HEK293 (cell line): ENCODE measurements at regions not wholly inside any gene's neighbourhood (a gene's known extent, or its start where the extent isn't known, plus 50 kb on each side); places are given as distances from the start of the nearest gene placed in this dataset.

Experiments used
- CTCF ChIA-PET: fragments of 350-600 bp; formaldehyde crosslinking; extraction: SDS; loops from one replicate; lab custom pipeline; 2021; ENCODE audit warnings: antibody characterized with exemption; lab: Yijun Ruan, JAX
- POLR2A ChIA-PET: fragments of 300-600 bp; formaldehyde crosslinking; extraction: SDS; loops from one replicate; lab custom pipeline; 2020; ENCODE audit warnings: antibody characterized with exemption, inconsistent platforms; lab: Yijun Ruan, JAX
- H3K27ac ChIP-seq: fragments of 200-500 bp; sonication (Bioruptor generic); 2 replicates; pipeline ENCODE4 v1.5.1; 2014; ENCODE audit warnings: low read depth, low read length, control low read depth, inconsistent platforms; ENCODE audit errors: extremely low read depth
- H3K36me3 ChIP-seq, 2 experiments: fragments of 200-500 bp in 1 of 2; sonication (Bioruptor generic) in 1 of 2; 1 replicate in 1 of 2; 2 replicates in 1 of 2; pipeline ENCODE4 v1.5.1; 2014 to 2017; ENCODE audit warnings: inconsistent platforms in 2 of 2, low read length in 2 of 2; ENCODE audit not compliant: control insufficient read depth in 2 of 2, insufficient read depth in 1 of 2
- H3K4me1 ChIP-seq: fragments of 200-500 bp; sonication (Bioruptor generic); 2 replicates; pipeline ENCODE4 v1.5.1; 2014; ENCODE audit warnings: mild to moderate bottlenecking, low read length, inconsistent platforms; ENCODE audit not compliant: control insufficient read depth, insufficient read depth
- H3K4me3 ChIP-seq: 2 replicates; pipeline ENCODE4 v1.5.1; 2011; ENCODE audit warnings: low read depth, mild to moderate bottlenecking, control low read depth, low read length, moderate library complexity
- H3K9me3 ChIP-seq: fragments of 200-500 bp; sonication (Bioruptor generic); 2 replicates; pipeline ENCODE4 v1.5.1; 2014; ENCODE audit warnings: low read depth, low read length, inconsistent platforms; ENCODE audit not compliant: control insufficient read depth, insufficient read depth
- GLI2 ChIP-seq: fragments of 450-650 bp; formaldehyde crosslinking; IDR thresholded peaks from 2 replicates; pipeline ENCODE4; 2017; ENCODE audit warnings: missing biosample characterization, missing genetic modification characterization, low read depth, borderline replicate concordance
- HOXA7 ChIP-seq: sonication (generic); formaldehyde crosslinking; IDR thresholded peaks from 2 replicates; pipeline ENCODE4 v1.8.1; 2022; ENCODE audit warnings: missing genetic modification reagents, borderline replicate concordance
- KLF1 ChIP-seq: fragments of 450-650 bp; formaldehyde crosslinking; IDR thresholded peaks from 2 replicates; pipeline ENCODE4 v1.5.1; 2016; ENCODE audit warnings: missing biosample characterization, missing genetic modification characterization
- KLF7 ChIP-seq: fragments of 450-650 bp; formaldehyde crosslinking; IDR thresholded peaks from 2 replicates; pipeline ENCODE4 v1.5.1; 2016; ENCODE audit warnings: missing biosample characterization, missing genetic modification characterization, borderline replicate concordance
- MYNN ChIP-seq: fragments of 450-650 bp; formaldehyde crosslinking; IDR thresholded peaks from 2 replicates; pipeline ENCODE4 v1.5.1; 2016; ENCODE audit warnings: missing biosample characterization, missing genetic modification characterization, borderline replicate concordance
- OSR2 ChIP-seq: fragments of 450-650 bp; formaldehyde crosslinking; IDR thresholded peaks from 2 replicates; pipeline ENCODE4 v1.5.1; 2016; ENCODE audit warnings: missing biosample characterization, missing genetic modification characterization
- ZFHX2 ChIP-seq: fragments of 450-650 bp; formaldehyde crosslinking; conservative IDR thresholded peaks from 2 replicates; pipeline ENCODE4 v1.5.1; 2016; ENCODE audit warnings: missing biosample characterization, missing genetic modification characterization
- ZNF146 ChIP-seq: fragments of 450-650 bp; formaldehyde crosslinking; IDR thresholded peaks from 2 replicates; pipeline ENCODE4 v1.5.1; 2016; ENCODE audit warnings: missing biosample characterization, missing genetic modification characterization
- ZNF16 ChIP-seq: fragments of 450-650 bp; formaldehyde crosslinking; IDR thresholded peaks from 2 replicates; pipeline ENCODE4 v1.5.1; 2016; ENCODE audit warnings: low read depth, missing biosample characterization, missing genetic modification characterization
- ZNF202 ChIP-seq: fragments of 450-650 bp; formaldehyde crosslinking; IDR thresholded peaks from 2 replicates; pipeline ENCODE4 v1.5.1; 2016; ENCODE audit warnings: missing biosample characterization, missing genetic modification characterization, borderline replicate concordance
- ZNF223 ChIP-seq: fragments of 450-650 bp; formaldehyde crosslinking; IDR thresholded peaks from 2 replicates; pipeline ENCODE4 v1.5.1; 2016; ENCODE audit warnings: missing biosample characterization, missing genetic modification characterization
- ZNF280D ChIP-seq: fragments of 450-650 bp; formaldehyde crosslinking; IDR thresholded peaks from 2 replicates; pipeline ENCODE4 v1.5.1; 2016; ENCODE audit warnings: missing biosample characterization, missing genetic modification characterization
- ZNF311 ChIP-seq: fragments of 450-650 bp; formaldehyde crosslinking; IDR thresholded peaks from 2 replicates; pipeline ENCODE4 v1.5.1; 2017; ENCODE audit warnings: missing biosample characterization, missing genetic modification characterization, borderline replicate concordance
- ZNF510 ChIP-seq: fragments of 450-650 bp; formaldehyde crosslinking; IDR thresholded peaks from 2 replicates; pipeline ENCODE4 v1.5.1; 2018; ENCODE audit warnings: mild to moderate bottlenecking, missing genetic modification characterization, missing biosample characterization; ENCODE audit not compliant: insufficient replicate concordance
- ZNF513 ChIP-seq: fragments of 450-650 bp; IDR thresholded peaks from 2 replicates; pipeline ENCODE4 v1.5.1; 2018; ENCODE audit warnings: missing biosample characterization, missing genetic modification characterization
- ZNF654 ChIP-seq: fragments of 450-650 bp; formaldehyde crosslinking; IDR thresholded peaks from 2 replicates; pipeline ENCODE4 v1.5.1; 2016; ENCODE audit warnings: low read depth, missing biosample characterization, missing genetic modification characterization
- ZNF768 ChIP-seq: fragments of 450-650 bp; formaldehyde crosslinking; IDR thresholded peaks from 2 replicates; pipeline ENCODE4 v1.5.1; 2018; ENCODE audit warnings: missing biosample characterization, mild to moderate bottlenecking, missing genetic modification characterization
- TF ChIP-seq, protein P1 (sequence below): fragments of 450-650 bp; formaldehyde crosslinking; IDR thresholded peaks from 2 replicates; pipeline ENCODE4 v1.5.1; 2016; ENCODE audit warnings: missing biosample characterization, missing genetic modification characterization

DNA sequence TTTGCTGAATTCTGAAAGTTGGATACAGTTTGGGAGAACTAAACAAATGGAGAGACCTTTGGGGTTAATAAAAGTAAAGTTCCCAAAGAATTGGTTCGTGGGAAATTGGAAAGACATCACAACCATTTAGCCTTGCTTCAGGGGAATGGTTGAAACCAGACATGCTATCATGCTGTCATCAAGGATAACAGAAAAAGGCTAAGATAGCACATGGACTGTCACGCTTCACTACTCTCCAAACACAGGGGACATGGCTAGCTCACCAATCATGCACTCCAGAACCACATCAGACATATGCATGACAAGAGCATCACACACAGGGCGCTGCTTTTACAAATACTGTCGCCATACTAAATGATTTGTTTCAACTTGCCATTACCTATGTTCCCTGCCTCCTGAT lies 671.7 kb upstream of the ROBO1 start:
- TF ChIP-seq ZNF16 (tag by site-specific recombination) = no peak
- TF ChIP-seq ZFHX2 (tag by site-specific recombination) = no peak
- TF ChIP-seq ZNF768 = no peak
- TF ChIP-seq ZNF280D (tag by site-specific recombination) = no peak
- no peak for TF ChIP-seq MYNN (tag by site-specific recombination)
- no peak for TF ChIP-seq ZNF513
- no peak for TF ChIP-seq KLF7 (tag by site-specific recombination)
- TF ChIP-seq HOXA7 (CRISPR knock-in tag) = no peak
- TF ChIP-seq, all 188 proteins: peak for 0
- ChIA-PET CTCF (no interaction called here), POLR2A (no interaction called here)
- H3K4me1 ChIP-seq = no peaks in the 10 kb centered on the region
- H3K9me3 ChIP-seq = no peaks in the 10 kb centered on the region
- no peak overlapping the region for H3K27ac ChIP-seq
- no peaks in the 10 kb centered on the region for H3K36me3 ChIP-seq
- H3K4me3 ChIP-seq = no peak overlapping the region

DNA sequence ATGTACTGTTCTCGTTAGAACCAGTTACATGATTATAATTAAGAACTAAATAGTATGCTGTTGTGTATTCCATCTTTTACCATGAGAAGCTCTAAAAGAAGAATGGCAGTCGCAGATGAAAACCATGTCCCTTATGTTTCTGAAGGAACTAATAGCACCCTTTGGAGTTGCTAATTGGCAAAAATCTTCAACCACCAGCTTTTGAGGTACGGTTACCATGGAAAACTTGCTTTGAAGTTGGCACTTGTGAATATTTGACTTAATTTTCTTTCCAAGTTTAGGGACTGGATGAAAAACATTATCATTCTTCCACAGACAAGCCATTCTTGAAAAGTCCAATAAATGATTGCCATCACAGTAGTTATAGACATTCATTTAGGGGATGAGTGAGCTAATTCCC lies 666.6 kb upstream of the ROBO1 start:
- POLR2A ChIA-PET = no interaction called here
- no peaks in the 10 kb centered on the region for H3K4me1 ChIP-seq
- TF ChIP-seq GLI2 (tag by site-specific recombination) = no peak
- TF ChIP-seq OSR2 (tag by site-specific recombination) = no peak
- no peak for TF ChIP-seq ZNF510 (tag by site-specific recombination)
- no peak for TF ChIP-seq ZNF223 (tag by site-specific recombination)
- TF ChIP-seq ZNF146 (tag by site-specific recombination) = no peak
- no peak for TF ChIP-seq ZNF311 (tag by site-specific recombination)
- no peak for TF ChIP-seq KLF1 (tag by site-specific recombination)
- no peak for TF ChIP-seq MYNN (tag by site-specific recombination)
- no peak for TF ChIP-seq ZNF654 (tag by site-specific recombination)
- TF ChIP-seq, protein P1, sequence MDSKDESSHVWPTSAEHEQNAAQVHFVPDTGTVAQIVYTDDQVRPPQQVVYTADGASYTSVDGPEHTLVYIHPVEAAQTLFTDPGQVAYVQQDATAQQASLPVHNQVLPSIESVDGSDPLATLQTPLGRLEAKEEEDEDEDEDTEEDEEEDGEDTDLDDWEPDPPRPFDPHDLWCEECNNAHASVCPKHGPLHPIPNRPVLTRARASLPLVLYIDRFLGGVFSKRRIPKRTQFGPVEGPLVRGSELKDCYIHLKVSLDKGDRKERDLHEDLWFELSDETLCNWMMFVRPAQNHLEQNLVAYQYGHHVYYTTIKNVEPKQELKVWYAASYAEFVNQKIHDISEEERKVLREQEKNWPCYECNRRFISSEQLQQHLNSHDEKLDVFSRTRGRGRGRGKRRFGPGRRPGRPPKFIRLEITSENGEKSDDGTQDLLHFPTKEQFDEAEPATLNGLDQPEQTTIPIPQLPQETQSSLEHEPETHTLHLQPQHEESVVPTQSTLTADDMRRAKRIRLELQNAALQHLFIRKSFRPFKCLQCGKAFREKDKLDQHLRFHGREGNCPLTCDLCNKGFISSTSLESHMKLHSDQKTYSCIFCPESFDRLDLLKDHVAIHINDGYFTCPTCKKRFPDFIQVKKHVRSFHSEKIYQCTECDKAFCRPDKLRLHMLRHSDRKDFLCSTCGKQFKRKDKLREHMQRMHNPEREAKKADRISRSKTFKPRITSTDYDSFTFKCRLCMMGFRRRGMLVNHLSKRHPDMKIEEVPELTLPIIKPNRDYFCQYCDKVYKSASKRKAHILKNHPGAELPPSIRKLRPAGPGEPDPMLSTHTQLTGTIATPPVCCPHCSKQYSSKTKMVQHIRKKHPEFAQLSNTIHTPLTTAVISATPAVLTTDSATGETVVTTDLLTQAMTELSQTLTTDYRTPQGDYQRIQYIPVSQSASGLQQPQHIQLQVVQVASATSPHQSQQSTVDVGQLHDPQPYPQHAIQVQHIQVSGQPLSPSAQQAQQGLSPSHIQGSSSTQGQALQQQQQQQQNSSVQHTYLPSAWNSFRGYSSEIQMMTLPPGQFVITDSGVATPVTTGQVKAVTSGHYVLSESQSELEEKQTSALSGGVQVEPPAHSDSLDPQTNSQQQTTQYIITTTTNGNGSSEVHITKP (tag by site-specific recombination) = no peak
- no peak for TF ChIP-seq ZNF202 (tag by site-specific recombination)
- TF ChIP-seq, all 188 proteins: peak for 0
- Histone ChIP-seq H3K27ac (no peak overlapping the region), H3K4me3 (no peak overlapping the region), H3K9me3 (no peaks in the 10 kb centered on the region), H3K36me3 (no peaks in the 10 kb centered on the region)
- CTCF ChIA-PET = no interaction called here
